SK-N-MC (cell line): ENCODE measurements at regions not wholly inside any gene's neighbourhood (a gene's known extent, or its start where the extent isn't known, plus 50 kb on each side); places are given as distances from the start of the nearest gene placed in this dataset.

ENCODE experiments used
- DNase-seq: peaks from one replicate; pipeline ENCODE4 v3.0.0-alpha.2; 2011; ENCODE audit warnings: low read depth, low spot score
- H3K27ac ChIP-seq: fragments of 200-600 bp; sonication (generic); 2 replicates; pipeline ENCODE4 v1.5.1; 2016; ENCODE audit warnings: mixed run types
- H3K36me3 ChIP-seq: fragments of 200-600 bp; sonication (generic); 2 replicates; pipeline ENCODE4 v1.6.1; 2017; ENCODE audit warnings: antibody characterized with exemption, low read length, mixed read lengths; ENCODE audit not compliant: insufficient read depth
- H3K4me3 ChIP-seq: fragments of 200-600 bp; sonication (generic); 2 replicates; pipeline ENCODE4 v1.5.1; 2016
- H3K9ac ChIP-seq: fragments of 200-600 bp; sonication (generic); 2 replicates; pipeline ENCODE4 v1.8.0; 2017; ENCODE audit warnings: mixed run types, mixed read lengths; ENCODE audit not compliant: insufficient read length
- H3K9me3 ChIP-seq: fragments of 200-600 bp; sonication (generic); 2 replicates; pipeline ENCODE4 v1.6.1; 2017; ENCODE audit warnings: low read depth, mild to moderate bottlenecking, antibody characterized with exemption, low read length, moderate library complexity, mixed read lengths
- EZH2 ChIP-seq: fragments of 200-600 bp; sonication (generic); IDR thresholded peaks from one replicate; pipeline ENCODE4 v1.6.1; 2017; ENCODE audit warnings: antibody characterized with exemption
- FOXP2 ChIP-seq: optimal IDR thresholded peaks from 2 replicates; pipeline ENCODE3; 2011; ENCODE audit warnings: mild to moderate bottlenecking, moderate library complexity; ENCODE audit not compliant: insufficient read depth; ENCODE audit errors: extremely low read length, control extremely low read depth
- POLR2AphosphoS5 ChIP-seq: IDR thresholded peaks from 2 replicates; pipeline ENCODE4 v1.6.1; 2012; ENCODE audit warnings: mild to moderate bottlenecking, low read depth, low read length, borderline replicate concordance

DNA sequence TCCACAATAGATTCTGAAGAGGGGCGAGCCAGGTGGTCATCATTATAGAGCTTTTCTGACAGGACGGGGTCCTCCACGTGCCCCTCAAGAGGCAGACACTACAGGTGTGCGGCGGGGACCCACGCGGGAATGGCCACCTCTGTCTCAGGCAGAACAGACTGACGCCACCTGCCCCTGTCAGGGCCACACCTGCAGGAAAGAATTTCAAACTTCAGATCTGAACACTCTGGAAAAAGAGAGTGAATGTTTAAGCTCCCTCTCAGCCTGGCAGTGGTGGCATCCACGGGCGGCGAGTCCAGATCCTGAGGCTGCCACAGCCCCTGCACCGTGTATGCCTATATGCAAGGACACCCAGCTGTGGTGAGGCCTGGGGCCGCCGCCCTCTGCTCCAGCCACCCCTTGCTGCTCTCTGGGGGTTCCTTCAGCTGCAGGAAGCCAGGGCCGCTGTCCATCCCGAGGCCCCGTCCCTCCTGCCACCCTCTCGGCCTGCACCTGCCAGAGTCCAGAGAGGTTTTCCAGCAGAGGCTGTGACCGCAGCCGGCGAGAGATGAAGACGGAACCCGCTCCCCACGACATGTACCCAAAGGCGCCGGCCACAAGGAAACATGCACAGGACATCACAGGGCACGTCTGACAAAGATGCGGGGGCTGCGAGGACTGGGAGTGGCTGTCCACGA, 234.9 kb downstream of the ERMARD start:
- no peak for DNase-seq

DNA sequence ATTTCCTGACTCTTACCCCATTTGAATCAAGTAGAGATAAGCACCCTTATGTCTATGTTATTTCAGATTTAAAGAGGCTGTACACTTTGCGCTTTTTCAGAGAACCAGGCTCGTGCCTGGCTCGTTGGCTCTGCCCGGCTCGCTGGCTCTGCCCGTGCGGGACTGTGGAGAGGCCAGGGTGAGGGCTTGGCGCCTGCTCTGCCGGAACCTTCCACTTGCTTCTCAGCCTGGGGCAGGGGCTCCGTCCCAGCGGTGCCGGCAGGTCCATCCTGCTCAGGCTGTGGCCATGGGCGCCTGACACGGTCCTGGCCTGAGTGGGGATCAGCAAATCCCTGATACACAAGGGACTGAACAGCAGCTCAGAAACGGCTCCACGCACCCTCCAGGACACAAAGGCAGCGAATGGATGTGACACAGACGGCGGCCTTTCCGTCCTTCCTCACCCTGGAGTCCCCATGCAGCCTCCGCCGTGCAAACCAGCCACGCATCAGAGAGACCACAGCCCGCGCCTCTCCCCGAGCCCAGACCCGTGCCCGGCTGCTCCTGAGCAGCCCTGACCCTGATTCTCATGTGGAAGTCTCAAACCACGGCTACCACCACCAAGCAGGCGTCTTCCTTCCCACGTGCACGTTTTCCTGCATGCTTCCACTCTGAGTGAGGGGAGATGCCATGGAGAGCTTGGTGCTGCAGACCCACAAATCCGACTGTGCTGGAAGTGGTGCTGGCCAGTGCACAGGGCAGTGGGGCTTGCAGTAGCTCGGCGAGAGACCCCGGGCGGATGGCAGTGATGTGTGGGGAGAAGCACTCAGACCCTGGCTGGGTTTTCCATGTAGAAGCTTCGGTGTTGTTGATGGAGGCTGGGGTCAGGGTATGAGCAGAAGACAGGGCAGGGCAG, 233.9 kb downstream of the ERMARD start:
- Histone ChIP-seq H3K36me3 (no peaks in the 10 kb centered on the region), H3K9ac (no peak overlapping the region), H3K9me3 (no peaks in the 10 kb centered on the region), H3K4me3 (no peak overlapping the region), H3K27ac (no peak overlapping the region)
- TF ChIP-seq POLR2AphosphoS5 (no peak), FOXP2 (no peak), EZH2 (no peak)
- DNase-seq = no peak

More for the DNA sequence above, 234.9 kb downstream of the ERMARD start:
- no peak overlapping the region for H3K4me3 ChIP-seq
- TF ChIP-seq FOXP2 = no peak
- TF ChIP-seq POLR2AphosphoS5 = no peak
- TF ChIP-seq EZH2 = no peak
- H3K9me3 ChIP-seq = no peaks in the 10 kb centered on the region
- H3K9ac ChIP-seq = no peak overlapping the region
- no peaks in the 10 kb centered on the region for H3K36me3 ChIP-seq
- H3K27ac ChIP-seq = no peak overlapping the region

DNA sequence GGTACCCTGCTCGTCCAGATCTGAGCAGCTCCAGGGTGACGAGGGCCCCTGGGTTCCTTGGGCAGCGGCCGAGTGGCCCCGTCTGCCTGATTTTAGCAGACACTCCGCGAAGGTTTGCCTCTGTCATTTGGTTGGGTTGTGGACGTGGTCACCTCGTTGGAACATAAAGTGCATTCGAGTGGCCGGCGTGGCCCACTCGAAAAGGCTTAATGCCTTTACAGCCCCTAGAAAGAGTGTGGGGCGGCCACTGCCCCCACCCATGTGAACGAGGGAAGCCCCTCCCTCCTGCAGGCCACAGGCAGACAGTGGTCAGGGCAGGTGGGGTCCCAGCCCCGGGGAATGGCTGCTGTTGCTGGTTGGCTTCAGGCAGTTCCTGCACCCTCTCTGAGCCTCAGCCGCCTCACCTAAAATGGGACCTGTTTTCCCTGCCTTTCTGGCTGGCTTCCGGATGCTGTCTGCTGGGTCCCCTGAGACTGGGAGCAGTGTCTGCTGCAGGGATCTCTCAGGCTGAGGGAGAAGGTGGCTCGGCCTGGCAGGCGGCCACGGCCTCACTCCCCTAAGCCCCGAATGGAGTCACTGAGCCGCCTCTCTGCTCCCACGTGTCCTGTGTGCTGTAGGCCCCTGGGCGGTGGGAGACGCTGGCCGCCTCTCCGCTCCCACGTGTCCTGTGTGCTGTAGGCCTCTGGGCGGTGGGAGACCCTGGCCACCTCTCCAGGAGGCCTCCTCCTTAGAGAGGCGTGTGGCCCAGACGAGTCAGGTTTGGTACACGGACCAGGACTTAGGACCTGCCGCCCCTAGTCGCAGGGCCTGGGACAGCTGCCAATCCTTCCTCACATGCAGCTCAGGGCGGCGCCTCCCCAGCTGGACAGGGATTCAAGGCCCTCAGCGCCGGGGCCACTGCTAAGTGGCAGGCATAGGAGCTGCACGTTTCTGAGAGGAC, 233.0 kb downstream of the ERMARD start:
- Histone ChIP-seq H3K9me3 (no peaks in the 10 kb centered on the region), H3K36me3 (no peaks in the 10 kb centered on the region), H3K4me3 (no peak overlapping the region), H3K9ac (no peak overlapping the region), H3K27ac (no peak overlapping the region)
- TF ChIP-seq FOXP2 (no peak), EZH2 (no peak), POLR2AphosphoS5 (no peak)
- DNase-seq = no peak

DNA sequence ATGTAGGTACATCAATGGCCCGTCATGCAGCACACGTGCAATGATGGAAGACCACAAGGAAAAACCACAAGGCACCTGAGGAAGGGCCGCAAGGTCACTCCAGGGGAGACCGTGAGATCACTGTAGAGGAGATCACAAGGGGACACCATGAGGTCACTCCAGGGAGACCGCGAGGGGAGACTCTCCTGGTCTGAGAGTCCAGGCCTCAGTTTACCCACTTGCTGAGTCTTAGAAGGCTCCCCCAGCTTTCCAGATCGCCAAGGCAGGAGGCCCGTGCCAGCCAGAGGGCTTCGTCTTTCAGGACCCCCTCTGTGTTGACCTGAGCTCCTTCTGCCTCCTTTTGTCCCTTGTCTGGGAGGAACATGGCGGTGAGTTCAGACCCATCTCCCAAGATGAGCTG, 232.2 kb downstream of the ERMARD start:
- Histone ChIP-seq H3K9ac (no peak overlapping the region), H3K9me3 (no peaks in the 10 kb centered on the region), H3K4me3 (no peak overlapping the region), H3K36me3 (no peaks in the 10 kb centered on the region), H3K27ac (no peak overlapping the region)
- no peak for TF ChIP-seq FOXP2
- TF ChIP-seq EZH2 = no peak
- TF ChIP-seq POLR2AphosphoS5 = no peak
- no peak for DNase-seq

DNA sequence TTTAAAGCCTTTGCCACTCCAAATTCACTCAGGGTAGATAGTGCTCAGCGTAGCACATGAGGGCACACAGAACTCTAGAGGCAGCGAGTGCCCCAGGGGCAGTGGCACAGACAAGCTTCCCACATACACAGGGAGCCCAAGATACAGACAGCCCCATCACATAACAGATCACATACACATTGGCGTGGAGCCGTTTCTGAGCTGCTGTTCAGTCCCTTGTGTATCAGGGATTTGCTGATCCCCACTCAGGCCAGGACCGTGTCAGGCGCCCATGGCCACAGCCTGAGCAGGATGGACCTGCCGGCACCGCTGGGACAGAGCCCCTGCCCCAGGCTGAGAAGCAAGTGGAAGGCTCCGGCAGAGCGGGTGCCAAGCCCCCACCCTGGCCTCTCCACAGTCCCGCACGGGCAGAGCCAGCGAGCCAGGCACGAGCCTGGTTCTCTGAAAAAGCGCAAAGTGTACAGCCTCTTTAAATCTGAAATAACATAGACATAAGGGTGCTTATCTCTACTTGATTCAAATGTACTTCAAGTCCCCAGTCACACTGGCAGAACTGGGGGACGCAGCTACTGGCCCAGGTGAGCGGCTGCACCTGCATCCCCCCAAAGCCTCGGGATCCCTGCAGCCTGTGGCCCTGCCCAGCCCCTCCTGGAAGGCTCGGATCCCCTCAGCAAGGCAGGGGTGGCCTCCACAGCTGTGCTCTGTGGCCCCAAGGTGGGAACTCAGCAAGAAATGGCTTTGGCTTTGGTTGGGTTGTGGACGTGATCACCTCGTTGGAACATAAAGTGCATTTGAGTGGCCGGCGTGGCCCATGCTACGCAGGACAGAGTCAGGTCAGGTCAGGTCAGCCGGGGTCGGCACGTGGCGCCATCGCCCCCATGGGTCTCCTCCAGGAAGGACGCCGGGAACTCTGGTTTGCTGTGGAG, 231.3 kb downstream of the ERMARD start:
- no peak overlapping the region for H3K27ac ChIP-seq
- H3K36me3 ChIP-seq = no peaks in the 10 kb centered on the region
- no peak for TF ChIP-seq POLR2AphosphoS5
- no peak for TF ChIP-seq FOXP2
- TF ChIP-seq EZH2 = no peak
- H3K4me3 ChIP-seq = no peak overlapping the region
- DNase-seq = no peak
- H3K9me3 ChIP-seq = no peaks in the 10 kb centered on the region
- H3K9ac ChIP-seq = no peak overlapping the region

DNA sequence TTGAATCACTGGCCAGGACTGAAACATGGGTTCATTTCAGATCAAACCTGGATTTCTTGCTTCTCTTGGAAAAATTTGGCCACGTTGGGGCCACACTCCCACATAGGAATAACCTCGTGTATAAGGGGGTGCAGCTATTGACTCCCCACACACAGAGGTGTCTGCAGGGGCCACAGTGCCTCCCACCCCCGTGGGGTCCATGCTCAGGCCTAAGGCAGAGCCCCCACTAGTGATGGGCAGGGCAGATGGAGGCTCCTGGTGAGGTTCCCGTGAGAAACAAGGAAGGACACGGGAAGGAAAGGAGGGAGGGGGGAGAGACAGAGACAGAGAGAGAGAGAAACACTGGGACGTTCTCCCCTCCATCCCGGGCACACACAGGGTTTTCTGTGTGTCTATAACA, 230.5 kb downstream of the ERMARD start:
- Histone ChIP-seq H3K36me3 (no peaks in the 10 kb centered on the region), H3K9me3 (no peaks in the 10 kb centered on the region), H3K9ac (no peak overlapping the region), H3K4me3 (no peak overlapping the region), H3K27ac (no peak overlapping the region)
- no peak for TF ChIP-seq EZH2
- no peak for TF ChIP-seq FOXP2
- no peak for TF ChIP-seq POLR2AphosphoS5
- DNase-seq = no peak

DNA sequence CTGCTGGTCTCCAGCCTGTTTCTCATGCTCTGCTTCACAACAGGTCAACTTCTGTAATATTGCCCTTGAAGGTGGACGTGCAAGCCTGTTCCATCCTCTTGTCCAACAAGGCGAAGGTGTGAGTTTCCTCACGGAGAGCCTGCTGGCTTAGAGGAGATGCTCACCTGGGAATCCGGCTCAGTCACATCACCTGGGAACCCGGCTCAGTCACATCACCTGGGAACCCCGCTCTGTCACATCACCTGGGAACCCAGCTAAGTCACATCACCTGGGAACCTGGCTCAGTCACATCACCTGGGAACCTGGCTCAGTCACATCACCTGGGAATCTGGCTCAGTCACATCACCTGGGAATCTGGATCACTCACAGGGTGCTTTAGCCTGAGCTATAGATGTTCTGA, 230.1 kb downstream of the ERMARD start:
- no peak overlapping the region for H3K9ac ChIP-seq
- H3K4me3 ChIP-seq = no peak overlapping the region
- H3K27ac ChIP-seq = no peak overlapping the region
- no peaks in the 10 kb centered on the region for H3K36me3 ChIP-seq
- no peaks in the 10 kb centered on the region for H3K9me3 ChIP-seq
- DNase-seq = no peak
- TF ChIP-seq POLR2AphosphoS5 (no peak), FOXP2 (no peak), EZH2 (no peak)
